Mucosa of stomach (tissue), 1 donor: ENCODE measurements at regions not wholly inside any gene's neighbourhood (a gene's known extent, or its start where the extent isn't known, plus 50 kb on each side); places are given as distances from the start of the nearest gene placed in this dataset.
"Not testable (repeated sequence)": the region's sequence is repeated elsewhere in the genome, so short reads cannot be mapped to it uniquely, and the experiment has no call there.

ENCODE experiments used
- H3K27me3 ChIP-seq: one replicate; pipeline ENCODE4 v1.7.0; 2013; ENCODE audit warnings: mild to moderate bottlenecking, low read length; ENCODE audit not compliant: control insufficient read depth, insufficient read depth
- H3K36me3 ChIP-seq: one replicate; pipeline ENCODE4 v1.7.0; 2013; ENCODE audit warnings: low read length; ENCODE audit not compliant: control insufficient read depth, insufficient read depth
- H3K4me1 ChIP-seq: one replicate; pipeline ENCODE4 v1.7.0; 2013; ENCODE audit warnings: mild to moderate bottlenecking, low read length; ENCODE audit not compliant: control insufficient read depth, insufficient read depth
- H3K4me3 ChIP-seq: one replicate; pipeline ENCODE4 v1.7.0; 2013; ENCODE audit warnings: low read length
- H3K9ac ChIP-seq: one replicate; pipeline ENCODE4 v1.7.0; 2013; ENCODE audit warnings: mild to moderate bottlenecking, low read length, moderate library complexity
- H3K9me3 ChIP-seq: one replicate; pipeline ENCODE4 v1.7.0; 2013; ENCODE audit warnings: mild to moderate bottlenecking, low read length, moderate library complexity; ENCODE audit not compliant: control insufficient read depth
- donor health status: Pancreatic carcinoma.

GRCh38 chr9:3647652-3648051, 121.9 kb upstream of the RFX3 start:
- no peak overlapping the region for H3K4me3 ChIP-seq

GRCh38 chr9:3646226-3646625, 120.4 kb upstream of the RFX3 start:
- H3K27me3 ChIP-seq = no peaks in the 10 kb centered on the region

More at GRCh38 chr9:3647652-3648051, 121.9 kb upstream of the RFX3 start:
- H3K9ac ChIP-seq = no peak overlapping the region
- no peaks in the 10 kb centered on the region for H3K9me3 ChIP-seq
- no peaks in the 10 kb centered on the region for H3K27me3 ChIP-seq
- H3K36me3 ChIP-seq = no peaks in the 10 kb centered on the region
- H3K4me1 ChIP-seq = no peaks in the 10 kb centered on the region

GRCh38 chr9:3642075-3642474, 116.3 kb upstream of the RFX3 start:
- H3K36me3 ChIP-seq, H3K27me3 ChIP-seq, H3K9ac ChIP-seq, H3K4me1 ChIP-seq, H3K9me3 ChIP-seq, H3K4me3 ChIP-seq: not testable (repeated sequence)

More at GRCh38 chr9:3646226-3646625, 120.4 kb upstream of the RFX3 start:
- no peaks in the 10 kb centered on the region for H3K36me3 ChIP-seq
- no peak overlapping the region for H3K4me3 ChIP-seq
- H3K9ac ChIP-seq = no peak overlapping the region
- no peaks in the 10 kb centered on the region for H3K4me1 ChIP-seq
- no peaks in the 10 kb centered on the region for H3K9me3 ChIP-seq

- Histone ChIP-seq H3K27me3 (no peaks in the 10 kb centered on the region), H3K36me3 (no peaks in the 10 kb centered on the region), H3K9ac (no peak overlapping the region), H3K4me1 (no peaks in the 10 kb centered on the region), H3K4me3 (no peak overlapping the region), H3K9me3 (no peaks in the 10 kb centered on the region)
Measured at GRCh38 chr9:3629495-3629894, 103.7 kb upstream of the RFX3 start.

- Histone ChIP-seq H3K9me3 (no peaks in the 10 kb centered on the region), H3K9ac (no peak overlapping the region), H3K36me3 (no peaks in the 10 kb centered on the region), H3K4me3 (no peak overlapping the region), H3K27me3 (no peaks in the 10 kb centered on the region), H3K4me1 (no peaks in the 10 kb centered on the region)
Measured at GRCh38 chr9:3628239-3628638, 102.4 kb upstream of the RFX3 start.

- no peak overlapping the region for H3K9ac ChIP-seq
- H3K4me1 ChIP-seq = no peaks in the 10 kb centered on the region
- no peaks in the 10 kb centered on the region for H3K9me3 ChIP-seq
Measured at GRCh38 chr9:3608011-3608410, 82.2 kb upstream of the RFX3 start.

GRCh38 chr9:3600672-3601071, 74.9 kb upstream of the RFX3 start:
- no peaks in the 10 kb centered on the region for H3K36me3 ChIP-seq
- H3K4me1 ChIP-seq = no peaks in the 10 kb centered on the region
- H3K4me3 ChIP-seq = no peak overlapping the region

More at GRCh38 chr9:3608011-3608410, 82.2 kb upstream of the RFX3 start:
- H3K4me3 ChIP-seq = no peak overlapping the region
- no peaks in the 10 kb centered on the region for H3K36me3 ChIP-seq
- no peaks in the 10 kb centered on the region for H3K27me3 ChIP-seq

GRCh38 chr9:3597792-3598191, 72.0 kb upstream of the RFX3 start:
- no peaks in the 10 kb centered on the region for H3K9me3 ChIP-seq
- H3K4me1 ChIP-seq = no peaks in the 10 kb centered on the region
- H3K27me3 ChIP-seq = no peaks in the 10 kb centered on the region
- H3K4me3 ChIP-seq = no peak overlapping the region
- no peaks in the 10 kb centered on the region for H3K36me3 ChIP-seq
- no peak overlapping the region for H3K9ac ChIP-seq

More at GRCh38 chr9:3600672-3601071, 74.9 kb upstream of the RFX3 start:
- Histone ChIP-seq H3K9ac (no peak overlapping the region), H3K9me3 (no peaks in the 10 kb centered on the region), H3K27me3 (no peaks in the 10 kb centered on the region)

- Histone ChIP-seq H3K4me1 (no peaks in the 10 kb centered on the region), H3K27me3 (no peaks in the 10 kb centered on the region), H3K4me3 (no peak overlapping the region), H3K9me3 (peaks cover 6% of the 10 kb centered on the region), H3K9ac (no peak overlapping the region), H3K36me3 (no peaks in the 10 kb centered on the region)
Measured at GRCh38 chr9:3586066-3586465, 60.3 kb upstream of the RFX3 start.

- no peaks in the 10 kb centered on the region for H3K36me3 ChIP-seq
- no peaks in the 10 kb centered on the region for H3K4me1 ChIP-seq
- H3K9me3 ChIP-seq = peaks cover 6% of the 10 kb centered on the region
Measured at GRCh38 chr9:3585606-3586005, 59.8 kb upstream of the RFX3 start.

GRCh38 chr9:3578786-3579185, 53.0 kb upstream of the RFX3 start:
- H3K27me3 ChIP-seq = no peaks in the 10 kb centered on the region
- no peaks in the 10 kb centered on the region for H3K36me3 ChIP-seq
- H3K9ac ChIP-seq = no peak overlapping the region
- H3K9me3 ChIP-seq = peaks cover 6% of the 10 kb centered on the region
- H3K4me1 ChIP-seq = no peaks in the 10 kb centered on the region
- no peak overlapping the region for H3K4me3 ChIP-seq

More at GRCh38 chr9:3585606-3586005, 59.8 kb upstream of the RFX3 start:
- Histone ChIP-seq H3K9ac (no peak overlapping the region), H3K27me3 (no peaks in the 10 kb centered on the region), H3K4me3 (no peak overlapping the region)

GRCh38 chr9:3576328-3576727, 50.5 kb upstream of the RFX3 start:
- Histone ChIP-seq H3K36me3 (no peaks in the 10 kb centered on the region), H3K9me3 (no peaks in the 10 kb centered on the region), H3K4me1 (no peaks in the 10 kb centered on the region), H3K9ac (no peak overlapping the region), H3K27me3 (no peaks in the 10 kb centered on the region), H3K4me3 (no peak overlapping the region)

- no peaks in the 10 kb centered on the region for H3K36me3 ChIP-seq
- no peaks in the 10 kb centered on the region for H3K27me3 ChIP-seq
- H3K4me1 ChIP-seq = no peaks in the 10 kb centered on the region
- no peaks in the 10 kb centered on the region for H3K9me3 ChIP-seq
- no peak overlapping the region for H3K4me3 ChIP-seq
- H3K9ac ChIP-seq = no peak overlapping the region
Measured at GRCh38 chr9:3575821-3576220, 50.0 kb upstream of the RFX3 start.
